PC-3 (cell line): ENCODE measurements at regions not wholly inside any gene's neighbourhood (a gene's known extent, or its start where the extent isn't known, plus 50 kb on each side); places are given as distances from the start of the nearest gene placed in this dataset.

ENCODE experiments used
- EZH2 ChIP-seq: fragments of 300-600 bp; sonication (generic); IDR thresholded peaks from one replicate; pipeline ENCODE4 v1.6.1; 2017; ENCODE audit warnings: antibody characterized with exemption, mild to moderate bottlenecking, low read length; ENCODE audit not compliant: unreplicated experiment
- TF ChIP-seq, protein P1 (sequence below): fragments of 300-600 bp; sonication (generic); conservative IDR thresholded peaks from 2 replicates; pipeline ENCODE4 v1.5.1; 2017; ENCODE audit warnings: antibody characterized with exemption, low read depth, mild to moderate bottlenecking, low read length

- TF ChIP-seq, protein P1, sequence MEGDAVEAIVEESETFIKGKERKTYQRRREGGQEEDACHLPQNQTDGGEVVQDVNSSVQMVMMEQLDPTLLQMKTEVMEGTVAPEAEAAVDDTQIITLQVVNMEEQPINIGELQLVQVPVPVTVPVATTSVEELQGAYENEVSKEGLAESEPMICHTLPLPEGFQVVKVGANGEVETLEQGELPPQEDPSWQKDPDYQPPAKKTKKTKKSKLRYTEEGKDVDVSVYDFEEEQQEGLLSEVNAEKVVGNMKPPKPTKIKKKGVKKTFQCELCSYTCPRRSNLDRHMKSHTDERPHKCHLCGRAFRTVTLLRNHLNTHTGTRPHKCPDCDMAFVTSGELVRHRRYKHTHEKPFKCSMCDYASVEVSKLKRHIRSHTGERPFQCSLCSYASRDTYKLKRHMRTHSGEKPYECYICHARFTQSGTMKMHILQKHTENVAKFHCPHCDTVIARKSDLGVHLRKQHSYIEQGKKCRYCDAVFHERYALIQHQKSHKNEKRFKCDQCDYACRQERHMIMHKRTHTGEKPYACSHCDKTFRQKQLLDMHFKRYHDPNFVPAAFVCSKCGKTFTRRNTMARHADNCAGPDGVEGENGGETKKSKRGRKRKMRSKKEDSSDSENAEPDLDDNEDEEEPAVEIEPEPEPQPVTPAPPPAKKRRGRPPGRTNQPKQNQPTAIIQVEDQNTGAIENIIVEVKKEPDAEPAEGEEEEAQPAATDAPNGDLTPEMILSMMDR = no peak
- no peak for TF ChIP-seq EZH2
Measured at GRCh38 chr10:10363217-10363616, 654.5 kb upstream of the CELF2 start.
